Spinal cord (tissue), 9 donors: ENCODE measurements at regions not wholly inside any gene's neighbourhood (a gene's known extent, or its start where the extent isn't known, plus 50 kb on each side); places are given as distances from the start of the nearest gene placed in this dataset.
A peak's percentile ranks its signal among the peaks of the same experiment; 100 is the strongest.

Source experiments
- DNase-seq, 6 donors: peaks; one replicate each; pipeline versions ENCODE4 v3.0.0 to v3.0.0-alpha.2; 2013 to 2015; ENCODE audit warnings: low spot score in 6 of 6, low read depth in 4 of 6
- H3K27ac ChIP-seq: one replicate; pipeline ENCODE4 v1.5.1; 2013; ENCODE audit warnings: low read depth, low read length, control low read depth
- H3K27me3 ChIP-seq: one replicate; pipeline ENCODE4 v1.6.1; 2013; ENCODE audit warnings: low read length; ENCODE audit not compliant: control insufficient read depth, insufficient read depth
- H3K36me3 ChIP-seq: one replicate; pipeline ENCODE4 v1.6.1; 2013; ENCODE audit warnings: low read length; ENCODE audit not compliant: control insufficient read depth, insufficient read depth
- H3K4me1 ChIP-seq: one replicate; pipeline ENCODE4 v1.6.1; 2013; ENCODE audit warnings: low read length; ENCODE audit not compliant: control insufficient read depth, insufficient read depth
- H3K4me3 ChIP-seq: one replicate; pipeline ENCODE4 v1.5.1; 2013; ENCODE audit warnings: low read depth, low read length, control low read depth
- H3K9me3 ChIP-seq: one replicate; pipeline ENCODE4 v1.6.1; 2013; ENCODE audit warnings: low read length; ENCODE audit not compliant: control insufficient read depth, insufficient read depth
- WGBS: methylation state at CpG from one replicate; pipeline ENCODE4 v1.1.5; 2013; ENCODE audit warnings: missing lambda C conversion rate; ENCODE audit not compliant: insufficient coverage; 5-methylcytosine and 5-hydroxymethylcytosine counted together
- donor health status: healthy.

DNA sequence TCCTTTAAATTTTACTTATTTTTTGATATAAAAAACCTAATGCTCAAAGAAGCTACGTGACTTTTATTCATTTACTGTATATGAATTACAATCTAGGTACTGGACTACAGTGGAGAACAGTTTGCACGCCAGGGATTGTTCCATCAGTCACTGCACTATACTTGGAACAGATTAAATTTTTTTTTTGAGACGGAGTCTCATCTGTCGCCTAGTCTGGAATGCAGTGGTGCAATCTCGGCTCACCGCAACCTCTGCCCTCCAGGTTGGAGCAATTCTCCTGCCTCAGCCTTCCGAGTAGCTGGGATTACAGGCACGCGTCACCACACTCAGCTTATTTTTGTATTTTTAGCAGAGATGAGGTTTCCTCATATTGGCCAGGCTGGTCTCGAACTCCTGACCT, 330.0 kb upstream of the SLC14A2 start:
- Histone ChIP-seq H3K9me3 (no peaks in the 10 kb centered on the region), H3K27ac (no peak overlapping the region), H3K4me3 (no peak overlapping the region), H3K27me3 (no peaks in the 10 kb centered on the region), H3K4me1 (no peaks in the 10 kb centered on the region), H3K36me3 (no peaks in the 10 kb centered on the region)
- DNase-seq, result no peak
- WGBS, result 79% methylated on average over 6 of the region's 10 CpGs

GRCh38 chr18:45286431-45286830, 328.8 kb upstream of the SLC14A2 start:
- WGBS, result no CpG with 5 or more reads among the region's 3 CpGs
- H3K4me3 ChIP-seq, result no peak overlapping the region
- no peaks in the 10 kb centered on the region for H3K27me3 ChIP-seq
- no peak for DNase-seq
- peaks cover 2% of the 10 kb centered on the region for H3K4me1 ChIP-seq
- H3K36me3 ChIP-seq, result no peaks in the 10 kb centered on the region
- no peak overlapping the region for H3K27ac ChIP-seq
- H3K9me3 ChIP-seq, result no peaks in the 10 kb centered on the region

DNA sequence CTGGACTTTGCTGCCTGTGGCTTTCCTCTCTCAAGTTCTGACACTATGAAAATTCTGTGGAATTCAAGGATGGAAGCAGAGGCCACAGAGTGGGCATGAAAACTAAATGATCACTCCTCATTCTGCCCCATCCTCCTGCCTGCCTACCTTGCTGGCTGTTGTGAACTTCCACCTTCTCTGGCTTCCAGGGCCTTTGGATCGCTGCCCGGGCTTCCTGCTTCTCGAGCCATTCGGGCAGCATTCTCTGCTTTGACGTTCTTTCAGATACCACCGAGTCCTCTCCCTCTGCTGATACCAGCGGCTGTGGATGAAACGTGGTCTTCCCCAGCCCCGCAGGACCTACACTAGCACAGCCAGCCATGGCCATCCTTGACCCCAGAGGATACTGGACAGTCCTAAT, 327.7 kb upstream of the SLC14A2 start:
- H3K27ac ChIP-seq, result no peak overlapping the region
- WGBS, result 97% methylated on average over 9 of the region's 9 CpGs
- no peaks in the 10 kb centered on the region for H3K27me3 ChIP-seq
- no peaks in the 10 kb centered on the region for H3K9me3 ChIP-seq
- H3K36me3 ChIP-seq, result no peaks in the 10 kb centered on the region
- H3K4me1 ChIP-seq, result peaks cover 5% of the 10 kb centered on the region
- DNase-seq, result no peak
- H3K4me3 ChIP-seq, result no peak overlapping the region

DNA sequence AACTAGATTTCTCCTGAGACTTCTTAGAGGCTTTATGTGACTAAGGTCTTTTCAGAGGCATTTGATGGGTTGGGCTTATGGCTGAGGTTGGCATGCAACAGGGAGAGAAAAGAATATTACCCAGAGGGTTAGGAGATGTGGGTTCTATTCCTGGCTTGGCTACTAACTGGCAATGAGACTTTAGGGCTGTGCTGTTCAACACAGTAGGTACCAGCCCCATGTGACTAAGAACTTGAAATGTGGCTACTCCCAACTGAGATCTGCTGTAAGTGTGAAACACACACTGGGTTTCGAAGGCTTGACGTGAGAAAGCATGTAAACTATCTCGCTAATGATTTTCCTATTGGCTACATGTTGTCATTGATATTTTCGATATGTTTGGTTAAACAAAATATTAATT, 324.9 kb upstream of the SLC14A2 start:
- DNase-seq, result no peak
- H3K4me3 ChIP-seq, result no peak overlapping the region
- H3K27me3 ChIP-seq, result no peaks in the 10 kb centered on the region
- H3K36me3 ChIP-seq, result no peaks in the 10 kb centered on the region
- no peaks in the 10 kb centered on the region for H3K9me3 ChIP-seq
- H3K27ac ChIP-seq, result no peak overlapping the region
- WGBS, result no CpG with 5 or more reads among the region's 4 CpGs
- peaks cover 5% of the 10 kb centered on the region for H3K4me1 ChIP-seq

DNA sequence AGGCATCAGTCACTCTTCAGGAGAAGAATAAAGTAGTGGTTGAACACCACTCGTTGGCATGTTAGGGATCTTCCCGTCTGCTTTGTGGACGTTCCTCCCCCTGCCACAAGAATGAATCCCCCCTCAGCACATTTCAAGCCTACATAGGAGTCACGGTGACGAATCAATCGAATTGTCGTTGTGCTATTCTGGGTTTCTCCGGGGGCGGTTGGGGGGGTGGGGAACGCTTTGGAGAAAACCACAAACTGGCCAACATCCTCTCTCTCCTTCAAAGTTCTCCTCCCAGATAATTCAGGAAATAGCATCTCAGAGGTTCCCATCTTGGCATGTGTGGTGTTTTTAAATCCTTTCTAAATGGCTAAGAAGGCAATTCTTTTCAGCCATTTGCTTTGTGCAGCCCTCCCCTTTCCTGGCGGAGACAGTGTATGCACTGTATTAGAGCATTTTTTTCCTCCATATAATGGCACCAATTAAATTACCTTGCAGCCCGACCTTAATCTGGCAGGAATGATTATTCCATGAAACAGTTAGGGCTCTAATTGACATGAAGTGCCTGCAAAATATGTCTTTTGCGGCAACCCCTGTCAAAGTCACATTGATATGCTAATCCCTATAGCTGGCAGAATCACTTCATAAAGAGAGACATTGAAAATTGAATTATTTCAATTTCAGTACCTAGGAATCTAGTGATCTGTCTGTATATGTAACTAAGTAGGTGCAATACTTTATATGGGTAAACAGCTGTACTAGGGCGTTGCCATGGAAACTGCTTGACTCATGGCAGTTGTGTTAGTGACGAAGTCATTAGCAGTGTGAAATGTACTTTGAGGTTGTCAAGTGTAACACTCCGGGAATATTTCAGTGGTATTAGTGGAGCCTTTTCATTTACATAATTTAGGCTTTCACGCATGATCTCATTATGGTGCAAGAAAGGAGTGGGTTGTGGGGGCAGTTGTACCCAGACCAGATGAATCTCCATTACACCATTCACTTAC, 323.4 kb upstream of the SLC14A2 start:
- Histone ChIP-seq H3K4me3 (no peak overlapping the region), H3K27ac (no peak overlapping the region), H3K36me3 (no peaks in the 10 kb centered on the region), H3K4me1 (peaks cover 5% of the 10 kb centered on the region), H3K27me3 (no peaks in the 10 kb centered on the region), H3K9me3 (no peaks in the 10 kb centered on the region)
- 24% methylated on average over 3 of the region's 17 CpGs for WGBS
- DNase-seq, result peak in 4 of 6 donors; percentile 21 to 95 (median 65)

DNA sequence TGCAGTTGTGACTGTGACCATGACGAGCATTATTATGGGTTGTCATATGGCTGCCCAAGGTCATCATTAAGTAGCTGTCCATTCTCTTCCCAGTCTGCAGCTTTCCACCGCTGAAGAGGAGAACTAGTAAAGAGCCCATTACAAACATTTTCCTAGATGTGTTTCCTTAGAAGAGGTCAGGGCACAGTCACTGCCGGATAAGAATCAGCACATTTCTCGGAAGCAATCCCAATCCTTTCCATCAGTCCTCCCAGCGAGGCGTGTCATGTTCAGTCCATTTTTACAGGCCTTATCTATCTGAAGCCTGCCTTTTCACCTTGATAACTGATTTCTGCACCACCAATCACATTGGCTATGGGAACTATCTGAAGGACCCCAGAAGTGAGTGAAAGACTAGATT, 319.9 kb upstream of the SLC14A2 start:
- Histone ChIP-seq H3K27me3 (no peaks in the 10 kb centered on the region), H3K4me3 (no peak overlapping the region), H3K36me3 (no peaks in the 10 kb centered on the region), H3K9me3 (no peaks in the 10 kb centered on the region), H3K27ac (no peak overlapping the region), H3K4me1 (peaks cover 5% of the 10 kb centered on the region)
- no peak for DNase-seq
- 87% methylated on average over 5 of the region's 6 CpGs for WGBS

DNA sequence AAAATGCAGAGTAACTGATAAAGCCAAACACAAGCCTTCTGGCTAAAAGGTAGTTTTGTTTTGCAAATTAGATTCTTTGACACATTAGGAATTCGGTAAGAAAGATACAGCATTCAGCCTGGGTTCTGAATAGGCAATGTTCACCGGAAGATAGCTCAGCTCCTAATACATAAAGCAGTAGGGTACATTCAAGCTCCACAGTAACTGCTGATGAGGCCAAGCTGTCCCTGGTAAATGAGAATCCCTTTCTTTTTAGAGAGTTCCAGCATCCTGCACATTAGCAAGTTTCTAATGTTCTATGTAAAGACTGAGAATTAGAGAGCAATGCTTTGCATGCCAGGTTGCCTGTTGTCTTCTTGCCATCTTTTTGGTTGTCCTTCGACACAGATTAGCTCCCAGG, 316.3 kb upstream of the SLC14A2 start:
- Histone ChIP-seq H3K4me3 (no peak overlapping the region), H3K9me3 (no peaks in the 10 kb centered on the region), H3K27ac (no peak overlapping the region), H3K27me3 (no peaks in the 10 kb centered on the region), H3K36me3 (no peaks in the 10 kb centered on the region), H3K4me1 (no peaks in the 10 kb centered on the region)
- peak in 2 of 6 donors; percentile 24 to 72 for DNase-seq
- 16% methylated on average over 2 of the region's 3 CpGs for WGBS

GRCh38 chr18:45303026-45303425, 312.2 kb upstream of the SLC14A2 start:
- Histone ChIP-seq H3K27ac (no peak overlapping the region), H3K4me3 (no peak overlapping the region), H3K27me3 (no peaks in the 10 kb centered on the region), H3K36me3 (no peaks in the 10 kb centered on the region), H3K4me1 (no peaks in the 10 kb centered on the region), H3K9me3 (no peaks in the 10 kb centered on the region)
- WGBS, result 58% methylated on average over 5 of the region's 7 CpGs
- no peak for DNase-seq

DNA sequence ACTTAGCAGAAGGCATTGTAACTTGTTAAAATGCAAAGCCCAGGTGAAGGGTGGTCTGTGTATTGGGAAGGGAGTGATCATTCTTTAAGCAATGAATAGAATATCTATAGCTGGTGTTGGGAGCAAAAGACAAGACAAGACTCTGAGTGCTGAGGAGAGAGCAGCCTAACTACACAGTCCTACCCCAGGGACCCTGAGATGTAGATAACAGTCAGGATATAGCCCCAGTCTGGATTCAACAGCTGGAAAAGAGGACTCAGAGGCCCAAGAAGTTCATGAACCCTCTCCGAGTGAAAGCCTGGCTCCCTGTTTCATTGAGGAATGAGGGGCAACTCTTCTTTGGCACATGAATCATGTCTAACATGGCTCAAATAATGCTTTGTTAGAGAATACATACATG, 310.7 kb upstream of the SLC14A2 start:
- Histone ChIP-seq H3K36me3 (no peaks in the 10 kb centered on the region), H3K4me1 (no peaks in the 10 kb centered on the region), H3K4me3 (no peak overlapping the region), H3K27me3 (no peaks in the 10 kb centered on the region), H3K27ac (no peak overlapping the region), H3K9me3 (no peaks in the 10 kb centered on the region)
- no CpG with 5 or more reads among the region's 1 CpG for WGBS
- DNase-seq, result no peak

DNA sequence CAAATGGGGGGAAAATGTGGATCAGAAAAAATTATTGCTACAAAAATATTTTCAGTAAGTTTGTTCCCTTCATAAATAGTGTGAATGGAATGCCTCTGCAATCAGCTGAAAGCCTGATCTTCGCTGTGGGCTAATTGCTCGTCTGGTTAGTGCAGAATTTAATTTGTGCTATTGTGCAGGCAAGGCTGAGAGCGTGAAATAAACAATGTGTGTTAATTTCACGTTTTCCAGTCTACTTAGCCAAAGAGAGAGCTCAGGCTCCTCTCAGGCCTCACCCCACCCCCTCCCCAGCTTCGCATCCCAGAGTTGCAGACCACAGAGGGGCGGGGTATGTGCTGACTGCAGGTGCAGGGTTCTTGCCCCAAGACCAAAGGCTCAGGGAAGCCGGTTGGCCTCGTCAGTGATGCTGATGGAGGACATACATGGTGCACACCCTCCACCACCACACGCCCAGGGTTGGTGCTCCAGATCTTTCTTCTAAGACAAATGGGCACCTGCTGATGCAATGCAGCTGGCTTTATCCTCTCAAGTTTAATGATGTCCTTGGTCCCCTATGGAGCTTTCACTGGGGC, 302.6 kb upstream of the SLC14A2 start:
- WGBS, result 78% methylated on average over 5 of the region's 9 CpGs

More for the DNA sequence above, 302.6 kb upstream of the SLC14A2 start:
- H3K36me3 ChIP-seq, result no peaks in the 10 kb centered on the region
- DNase-seq, result peak in 2 of 6 donors; percentile 56 to 57
- H3K4me1 ChIP-seq, result peaks cover 1% of the 10 kb centered on the region
- H3K4me3 ChIP-seq, result no peak overlapping the region
- H3K9me3 ChIP-seq, result no peaks in the 10 kb centered on the region
- no peak overlapping the region for H3K27ac ChIP-seq
- H3K27me3 ChIP-seq, result no peaks in the 10 kb centered on the region
